GM18499 (cell line): ENCODE measurements at regions not wholly inside any gene's neighbourhood (a gene's known extent, or its start where the extent isn't known, plus 50 kb on each side); places are given as distances from the start of the nearest gene placed in this dataset.

Experiments
- ATAC-seq: cut with Tn5 transposase; IDR thresholded peaks from one replicate; pipeline ENCODE4 v1.9.1; 2021; ENCODE audit warnings: moderate number of reproducible peaks; ENCODE audit not compliant: insufficient read depth, unreplicated experiment

- ATAC-seq, result no peak
Observed at GRCh38 chr1:72757843-72758242, 475.5 kb upstream of the NEGR1 start.

- no peak for ATAC-seq
Observed at GRCh38 chr1:72745413-72745812, 463.1 kb upstream of the NEGR1 start.

GRCh38 chr1:72734415-72734814 lies 452.1 kb upstream of the NEGR1 start:
- no peak for ATAC-seq

GRCh38 chr1:72724951-72725861 lies 442.9 kb upstream of the NEGR1 start:
- no peak for ATAC-seq

- no peak for ATAC-seq
Observed at GRCh38 chr1:72705921-72706320, 423.6 kb upstream of the NEGR1 start.

GRCh38 chr1:72704841-72705477 lies 422.6 kb upstream of the NEGR1 start:
- no peak for ATAC-seq

- ATAC-seq, result no peak
Observed at GRCh38 chr1:72697410-72697809, 415.1 kb upstream of the NEGR1 start.

DNA sequence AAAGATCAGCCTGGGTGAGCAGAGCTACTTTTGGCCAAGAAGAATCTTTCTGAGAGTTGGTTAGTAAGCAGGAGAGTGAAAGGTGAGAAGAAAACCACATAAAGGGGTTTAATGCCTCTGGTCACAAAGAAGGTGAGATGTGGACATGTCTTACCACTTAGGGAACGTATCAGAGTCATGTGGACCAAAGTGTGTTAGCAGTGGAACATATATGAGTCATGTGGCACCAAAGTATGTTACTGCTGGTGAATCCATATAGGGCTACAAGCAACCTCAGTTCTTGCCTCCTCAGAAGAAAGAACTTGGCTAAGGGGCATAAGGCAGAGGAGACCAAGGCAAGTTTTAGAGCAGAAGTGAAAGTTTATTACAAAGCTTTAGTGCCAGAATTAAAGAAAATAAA lies 411.6 kb upstream of the NEGR1 start:
- ATAC-seq, result no peak

- ATAC-seq, result no peak
Observed at GRCh38 chr1:72693376-72693775, 411.0 kb upstream of the NEGR1 start.

- ATAC-seq, result no peak
Observed at GRCh38 chr1:72690871-72691270, 408.5 kb upstream of the NEGR1 start.

DNA sequence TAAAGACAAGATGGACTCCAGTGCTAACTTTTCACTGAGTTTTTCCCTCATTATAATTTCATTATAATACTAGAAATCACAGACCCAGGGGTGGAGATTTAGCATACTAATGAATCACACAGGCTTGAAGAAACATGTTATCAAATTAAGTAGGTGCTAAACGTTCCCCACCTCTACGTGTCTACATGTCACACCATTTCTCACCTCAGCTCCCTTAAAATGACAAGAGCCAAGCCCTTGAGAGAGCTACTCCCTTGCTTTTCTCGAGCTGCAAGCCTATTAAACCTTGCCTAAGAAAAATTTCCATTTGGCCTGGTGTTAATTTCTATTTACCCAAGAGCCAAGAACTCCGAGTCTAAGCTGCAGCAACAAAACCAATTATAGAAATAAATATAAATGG lies 396.3 kb upstream of the NEGR1 start:
- ATAC-seq, result no peak

GRCh38 chr1:72670902-72671301 lies 388.6 kb upstream of the NEGR1 start:
- ATAC-seq, result no peak

GRCh38 chr1:72662918-72663317 lies 380.6 kb upstream of the NEGR1 start:
- ATAC-seq, result no peak

- no peak for ATAC-seq
Observed at GRCh38 chr1:72650843-72651435, 368.6 kb upstream of the NEGR1 start.

- no peak for ATAC-seq
Observed at GRCh38 chr1:72649991-72650390, 367.7 kb upstream of the NEGR1 start.

DNA sequence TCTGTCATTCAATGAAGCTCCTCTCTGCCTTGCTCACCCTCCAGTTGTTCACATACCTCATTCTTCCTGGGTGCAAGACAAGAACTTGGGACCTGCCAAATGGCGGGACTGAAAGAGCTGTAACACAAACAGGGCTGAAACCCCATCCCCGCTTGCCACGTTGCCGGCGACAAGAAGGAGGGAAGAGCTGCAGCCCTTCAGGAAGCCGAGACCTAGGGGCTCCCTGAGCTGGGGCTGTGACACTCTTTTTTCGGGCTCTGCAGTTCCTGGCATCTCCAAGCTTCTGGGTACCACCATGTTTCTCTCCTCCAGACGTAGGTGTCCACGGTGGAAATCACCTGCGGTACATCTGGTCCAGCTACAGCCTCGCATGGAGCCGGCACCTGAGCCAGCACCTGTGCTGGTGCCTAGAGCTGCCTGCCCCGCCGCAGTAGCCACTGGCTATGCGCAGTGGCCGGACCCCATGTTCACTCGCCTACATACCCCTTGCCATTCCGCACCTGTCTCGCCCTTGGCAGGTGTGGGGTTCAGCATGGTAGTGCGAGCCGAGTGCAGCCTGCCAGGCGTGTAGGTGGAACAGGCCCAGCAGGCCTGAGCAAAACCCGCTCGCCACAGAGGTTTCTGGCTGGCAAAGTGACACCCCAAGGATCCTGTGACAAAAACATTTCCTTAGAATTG lies 367.0 kb upstream of the NEGR1 start:
- ATAC-seq, result no peak

DNA sequence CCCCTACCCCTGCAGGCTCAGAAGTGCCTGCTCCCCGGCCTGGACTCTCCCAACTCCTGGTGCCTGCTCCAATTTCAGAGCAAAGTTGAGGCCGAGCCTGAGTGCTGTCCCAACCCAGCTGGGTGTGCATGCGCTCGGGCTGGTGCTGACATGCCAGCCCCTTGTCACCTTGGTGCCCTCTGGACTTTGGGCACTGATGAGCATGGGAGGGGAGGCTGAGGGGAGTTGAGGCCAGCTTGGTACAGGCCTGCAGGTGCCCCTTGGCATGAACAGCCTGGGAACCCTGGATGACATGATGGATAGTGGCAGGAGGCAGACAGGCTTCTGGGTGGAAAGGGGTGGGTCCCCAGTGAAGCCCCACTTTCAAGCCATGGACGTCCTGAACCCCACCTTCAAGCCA lies 366.1 kb upstream of the NEGR1 start:
- ATAC-seq, result no peak

DNA sequence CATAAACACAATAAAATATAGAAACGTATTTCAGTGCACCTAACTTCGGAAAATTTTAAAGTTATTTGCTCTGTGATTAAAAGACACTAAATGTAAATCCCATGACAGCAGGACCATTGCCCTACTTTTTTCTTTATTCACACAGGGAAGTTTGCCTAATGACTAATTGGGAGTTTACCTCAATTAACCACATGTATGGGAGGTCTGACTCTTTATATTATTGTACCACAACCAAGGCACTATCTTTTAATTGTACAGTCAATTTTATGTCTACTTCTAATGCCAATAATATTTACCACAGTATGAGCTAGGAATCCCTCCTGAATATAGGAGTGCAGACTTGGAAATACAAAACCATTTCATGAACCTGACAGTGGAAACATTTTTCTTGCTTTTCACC lies 360.8 kb upstream of the NEGR1 start:
- no peak for ATAC-seq

- no peak for ATAC-seq
Observed at GRCh38 chr1:72637593-72637992, 355.3 kb upstream of the NEGR1 start.

DNA sequence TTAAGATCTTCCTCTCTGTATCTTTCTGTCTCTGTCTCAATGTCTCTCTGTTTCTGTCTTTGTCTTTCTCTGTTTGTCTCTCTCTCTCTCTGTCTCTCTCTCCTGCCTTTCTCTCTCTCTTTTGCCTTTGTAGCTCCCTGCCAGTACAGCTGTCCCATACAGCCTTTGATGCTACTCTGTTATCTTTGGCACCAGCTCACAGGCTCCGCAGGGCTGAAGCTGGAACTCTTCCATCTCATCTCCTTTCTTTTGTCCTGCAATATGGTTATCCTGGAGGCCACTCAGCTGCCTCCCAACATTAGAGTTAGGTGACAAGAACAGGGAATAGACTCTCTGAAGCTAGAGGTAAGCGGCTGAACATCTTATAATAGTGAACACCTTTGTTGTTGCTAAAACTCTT lies 354.3 kb upstream of the NEGR1 start:
- ATAC-seq, result no peak

DNA sequence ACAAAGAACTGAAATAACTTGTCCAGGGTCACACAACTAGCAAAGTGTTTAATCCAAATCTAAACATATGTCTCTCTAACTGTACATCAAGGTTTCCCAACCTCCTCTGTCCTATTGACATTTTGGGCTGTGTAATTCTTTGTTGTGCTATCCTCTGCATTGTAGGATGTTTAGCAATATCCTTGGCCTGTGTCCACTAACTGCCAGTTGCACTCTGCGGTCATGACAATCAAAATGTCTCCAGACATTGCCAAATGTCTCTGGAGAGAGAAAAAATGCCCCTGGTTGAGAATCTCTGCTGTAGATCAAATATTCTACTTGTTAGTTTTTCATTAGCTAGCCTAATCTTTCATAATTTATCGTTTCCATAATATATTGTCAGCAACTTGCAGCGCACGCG lies 353.4 kb upstream of the NEGR1 start:
- no peak for ATAC-seq
